ENCODE measurements at regions not wholly inside any gene's neighbourhood (a gene's known extent, or its start where the extent isn't known, plus 50 kb on each side); places are given as distances from the start of the nearest gene placed in this dataset.
A peak's percentile ranks its signal among the peaks of the same experiment; 100 is the strongest.

- DNase-seq = no peak
Observed at GRCh38 chr6:158249340-158249836, 62.9 kb upstream of the TULP4 start.

- DNase-seq = no peak
Observed at GRCh38 chr6:158251565-158251964, 60.7 kb upstream of the TULP4 start.

- DNase-seq = no peak
Observed at GRCh38 chr6:158253248-158253647, 59.0 kb upstream of the TULP4 start.

- DNase-seq = no peak
Observed at GRCh38 chr6:158255275-158255988, 56.8 kb upstream of the TULP4 start.

- DNase-seq = peak; percentile 36
Observed at GRCh38 chr6:158255989-158256601, 56.2 kb upstream of the TULP4 start.

- no peak for DNase-seq
Observed at GRCh38 chr6:158256746-158257424, 55.4 kb upstream of the TULP4 start.

- no peak for DNase-seq
Observed at GRCh38 chr6:158257425-158257759, 54.9 kb upstream of the TULP4 start.

- DNase-seq = no peak
Observed at GRCh38 chr6:158257781-158258180, 54.5 kb upstream of the TULP4 start.

- DNase-seq = no peak
Observed at GRCh38 chr6:158259136-158259535, 53.1 kb upstream of the TULP4 start.

GRCh38 chr6:158259845-158260244 is 52.4 kb upstream of the TULP4 start:
- no peak for DNase-seq

GRCh38 chr6:158262082-158262481 is 50.2 kb upstream of the TULP4 start:
- no peak for DNase-seq
